SK-N-SH (cell line): ENCODE measurements at regions not wholly inside any gene's neighbourhood (a gene's known extent, or its start where the extent isn't known, plus 50 kb on each side); places are given as distances from the start of the nearest gene placed in this dataset.

ENCODE experiments used
- CTCF ChIA-PET: fragments of 300-600, 350-600 bp; formaldehyde crosslinking; extraction: SDS; loops from one replicate; lab custom pipeline; 2021; lab: Yijun Ruan, JAX
- POLR2A ChIA-PET: fragments of 350-600 bp; sonication (Branson Sonifier 250); formaldehyde crosslinking; extraction: SDS; loops from one replicate; lab custom pipeline; 2020; ENCODE audit warnings: antibody characterized with exemption, inconsistent platforms; lab: Yijun Ruan, JAX
- DNase-seq: peaks from one replicate; pipeline ENCODE4 v3.0.0; 2012
- H2AFZ ChIP-seq: fragments of 200-600 bp; sonication (generic); 2 replicates; pipeline ENCODE4 v1.8.1; 2016; ENCODE audit warnings: antibody characterized with exemption, mild to moderate bottlenecking, low read depth
- H3F3A ChIP-seq: fragments of 200-600 bp; sonication (generic); replicated peaks from 2 replicates; pipeline ENCODE3; 2016; ENCODE audit warnings: antibody characterized with exemption, mild to moderate bottlenecking; ENCODE audit not compliant: insufficient read depth
- H3K27ac ChIP-seq, 2 experiments: fragments of 200-500 bp in 1 of 2; fragments of 200-600 bp in 1 of 2; sonication (Bioruptor generic) in 1 of 2; sonication (generic), shearing (Covaris generic) in 1 of 2; 2 replicates each; pipeline versions ENCODE4 v1.5.1 to v1.6.1; 2014 to 2016; ENCODE audit warnings: low read depth in 2 of 2, inconsistent platforms in 1 of 2, low read length in 1 of 2, mild to moderate bottlenecking in 1 of 2, mixed read lengths in 1 of 2
- H3K27me3 ChIP-seq: fragments of 200-600 bp; sonication (generic), shearing (Covaris generic); 2 replicates; pipeline ENCODE4 v1.6.1; 2016; ENCODE audit warnings: mixed run types; ENCODE audit not compliant: insufficient read depth
- H3K36me3 ChIP-seq, 2 experiments: fragments of 200-500 bp in 1 of 2; fragments of 200-600 bp in 1 of 2; sonication (Bioruptor generic) in 1 of 2; sonication (generic) in 1 of 2; replicated peaks in 1 of 2; 2 replicates each; pipeline versions ENCODE3 to v1.5.1; 2014 to 2016; ENCODE audit warnings: low read length in 1 of 2, mild to moderate bottlenecking in 1 of 2; ENCODE audit not compliant: insufficient read depth in 2 of 2, control insufficient read depth in 1 of 2
- H3K4me1 ChIP-seq, 2 experiments: fragments of 200-500 bp in 1 of 2; fragments of 200-600 bp in 1 of 2; sonication (Bioruptor generic) in 1 of 2; sonication (generic), shearing (Covaris generic) in 1 of 2; 2 replicates each; pipeline versions ENCODE4 v1.5.1 to v1.6.1; 2014 to 2016; ENCODE audit warnings: low read depth in 1 of 2, low read length in 1 of 2, mixed run types in 1 of 2; ENCODE audit not compliant: insufficient read depth in 2 of 2, control insufficient read depth in 1 of 2
- H3K4me2 ChIP-seq: fragments of 200-600 bp; sonication (generic), shearing (Covaris generic); 2 replicates; pipeline ENCODE4 v1.6.1; 2017; ENCODE audit warnings: mixed run types
- H3K4me3 ChIP-seq, 2 experiments: fragments of 200-500 bp in 1 of 2; fragments of 200-600 bp in 1 of 2; sonication (Bioruptor generic) in 1 of 2; sonication (generic), shearing (Covaris generic) in 1 of 2; 2 replicates each; pipeline versions ENCODE4 v1.5.1 to v1.8.1; 2014 to 2016; ENCODE audit warnings: low read depth in 2 of 2, inconsistent platforms in 1 of 2, low read length in 1 of 2, mild to moderate bottlenecking in 1 of 2, mixed read lengths in 1 of 2, moderate library complexity in 1 of 2
- H3K79me2 ChIP-seq: fragments of 200-600 bp; sonication (generic); 2 replicates; pipeline ENCODE4 v1.8.1; 2017; ENCODE audit warnings: mild to moderate bottlenecking; ENCODE audit not compliant: insufficient read depth
- H3K9ac ChIP-seq: fragments of 200-600 bp; sonication (generic); 2 replicates; pipeline ENCODE4 v1.6.1; 2017; ENCODE audit warnings: mixed run types
- H3K9me2 ChIP-seq: fragments of 200-600 bp; sonication (generic); 2 replicates; pipeline ENCODE4 v1.6.1; 2017; ENCODE audit warnings: mixed run types
- H3K9me3 ChIP-seq: fragments of 200-600 bp; sonication (generic); 2 replicates; pipeline ENCODE4 v1.6.1; 2017; ENCODE audit warnings: mixed run types, mild to moderate bottlenecking, moderate library complexity
- H4K20me1 ChIP-seq: fragments of 200-600 bp; sonication (generic); 2 replicates; pipeline ENCODE4 v1.6.1; 2017; ENCODE audit warnings: mild to moderate bottlenecking, mixed run types; ENCODE audit not compliant: insufficient read depth
- CHD2 ChIP-seq: fragments of 150-350 bp; IDR thresholded peaks from 2 replicates; pipeline ENCODE4 v1.6.1; 2018; ENCODE audit warnings: low read length; ENCODE audit not compliant: partially characterized antibody
- EZH2phosphoT487 ChIP-seq: fragments of 200-600 bp; sonication (generic); IDR thresholded peaks from 2 replicates; pipeline ENCODE4 v1.6.1; 2017; ENCODE audit warnings: low read depth, mixed run types, mild to moderate bottlenecking, antibody characterized with exemption, moderate library complexity, borderline replicate concordance
- FOSL2 ChIP-seq: IDR thresholded peaks from 2 replicates; pipeline ENCODE4 v1.4.0; 2012; ENCODE audit warnings: low read depth, mild to moderate bottlenecking, moderate library complexity, borderline replicate concordance
- GATA2 ChIP-seq: sonication (generic); formaldehyde crosslinking; IDR thresholded peaks from 2 replicates; pipeline ENCODE4 v1.5.0; 2020; ENCODE audit warnings: mild to moderate bottlenecking, missing genetic modification reagents
- IRF3 ChIP-seq: fragments of 150-350 bp; IDR thresholded peaks from 2 replicates; pipeline ENCODE4 v1.6.1; 2016; ENCODE audit warnings: mild to moderate bottlenecking, low read depth, low read length
- POLR2AphosphoS5 ChIP-seq: IDR thresholded peaks from 2 replicates; pipeline ENCODE4 v1.6.1; 2012; ENCODE audit warnings: low read depth, low read length
- RAD21 ChIP-seq: IDR thresholded peaks from 2 replicates; pipeline ENCODE4 v1.6.1; 2012; ENCODE audit warnings: mild to moderate bottlenecking, low read length
- RCOR1 ChIP-seq: fragments of 150-350 bp; IDR thresholded peaks from 2 replicates; pipeline ENCODE4 v1.6.1; 2017; ENCODE audit warnings: antibody characterized with exemption, low read length
- REST ChIP-seq: IDR thresholded peaks from 2 replicates; pipeline ENCODE4 v1.6.1; 2012; ENCODE audit warnings: mild to moderate bottlenecking, low read depth, low read length, moderate library complexity
- SIN3A ChIP-seq: IDR thresholded peaks from 2 replicates; pipeline ENCODE4 v1.6.1; 2012; ENCODE audit warnings: low read depth, mild to moderate bottlenecking, low read length, moderate library complexity, borderline replicate concordance
- SMC3 ChIP-seq: IDR thresholded peaks from 2 replicates; pipeline ENCODE4 v1.6.1; 2012; ENCODE audit warnings: low read depth, low read length, improper control_type of control experiment
- WGBS: methylation state at CpG from one replicate; pipeline ENCODE4 v1.1.6; 2017; ENCODE audit warnings: low lambda C conversion rate; 5-methylcytosine and 5-hydroxymethylcytosine counted together
- TF ChIP-seq, protein P1 (sequence below): IDR thresholded peaks from 2 replicates; pipeline ENCODE4 v1.4.0; 2012; ENCODE audit warnings: low read depth
- TF ChIP-seq, protein P2 (sequence below): IDR thresholded peaks from 2 replicates; pipeline ENCODE4 v1.4.0; 2012; ENCODE audit warnings: low read depth, borderline replicate concordance

GRCh38 chr14:103213331-103213730, 90.1 kb downstream of the TNFAIP2 start:
- no peak for DNase-seq
- ChIA-PET CTCF (no interaction called here), POLR2A (no interaction called here)
- Histone ChIP-seq H3K4me1 (no peaks in the 10 kb centered on the region), H3K9ac (no peak overlapping the region), H3F3A (peaks cover 6% of the 10 kb centered on the region), H3K4me2 (no peak overlapping the region), H3K79me2 (no peaks in the 10 kb centered on the region), H3K9me3 (no peaks in the 10 kb centered on the region), H2AFZ (no peak overlapping the region), H3K27me3 (no peaks in the 10 kb centered on the region), H3K9me2 (no peaks in the 10 kb centered on the region), H4K20me1 (no peaks in the 10 kb centered on the region), H3K27ac (no peak overlapping the region), H3K36me3 (no peaks in the 10 kb centered on the region), H3K4me3 (no peak overlapping the region)
- WGBS, result 43% methylated on average over 2 of the region's 2 CpGs
- TF ChIP-seq POLR2AphosphoS5 (no peak), CHD2 (no peak), RCOR1 (no peak), SMC3 (no peak), RAD21 (no peak), GATA2 (CRISPR knock-in tag) (no peak)

DNA sequence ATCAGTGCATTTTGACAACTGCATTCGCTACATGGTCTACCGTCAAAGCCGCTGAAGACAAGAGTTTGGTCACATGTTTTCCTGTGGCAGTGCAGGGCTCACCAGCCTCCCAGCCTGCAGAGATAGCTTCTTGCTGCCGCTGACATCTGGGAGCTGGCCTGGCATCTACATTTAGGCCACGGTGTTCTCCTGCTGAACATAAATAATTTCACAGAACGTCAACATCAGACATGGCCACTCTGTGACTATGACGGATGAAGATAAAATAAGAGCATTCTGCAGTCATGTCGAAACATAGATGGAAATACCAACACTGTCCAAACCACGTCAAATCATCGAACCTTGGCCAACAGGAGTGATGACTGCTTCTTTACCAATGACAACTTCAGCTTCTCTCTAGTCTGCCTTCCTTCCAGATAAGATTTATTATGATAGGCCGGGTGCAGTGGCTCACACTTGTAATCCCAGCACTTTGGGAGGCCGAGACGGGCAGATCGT, 91.2 kb downstream of the TNFAIP2 start:
- Histone ChIP-seq H3F3A (no peaks in the 10 kb centered on the region), H3K27ac (no peak overlapping the region), H3K9ac (no peak overlapping the region), H3K4me1 (no peaks in the 10 kb centered on the region), H3K79me2 (no peaks in the 10 kb centered on the region), H3K27me3 (no peaks in the 10 kb centered on the region), H3K4me2 (no peak overlapping the region), H2AFZ (no peak overlapping the region), H3K4me3 (no peak overlapping the region), H3K9me2 (no peaks in the 10 kb centered on the region), H3K9me3 (no peaks in the 10 kb centered on the region), H4K20me1 (no peaks in the 10 kb centered on the region), H3K36me3 (no peaks in the 10 kb centered on the region)
- DNase-seq, result no peak
- POLR2A ChIA-PET, result no interaction called here
- 81% methylated on average over 14 of the region's 14 CpGs for WGBS
- no peak for TF ChIP-seq EZH2phosphoT487
- TF ChIP-seq SIN3A, result no peak
- TF ChIP-seq FOSL2, result no peak
- no peak for TF ChIP-seq IRF3
- TF ChIP-seq, protein P1, sequence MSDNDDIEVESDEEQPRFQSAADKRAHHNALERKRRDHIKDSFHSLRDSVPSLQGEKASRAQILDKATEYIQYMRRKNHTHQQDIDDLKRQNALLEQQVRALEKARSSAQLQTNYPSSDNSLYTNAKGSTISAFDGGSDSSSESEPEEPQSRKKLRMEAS, result no peak
- TF ChIP-seq, protein P2, sequence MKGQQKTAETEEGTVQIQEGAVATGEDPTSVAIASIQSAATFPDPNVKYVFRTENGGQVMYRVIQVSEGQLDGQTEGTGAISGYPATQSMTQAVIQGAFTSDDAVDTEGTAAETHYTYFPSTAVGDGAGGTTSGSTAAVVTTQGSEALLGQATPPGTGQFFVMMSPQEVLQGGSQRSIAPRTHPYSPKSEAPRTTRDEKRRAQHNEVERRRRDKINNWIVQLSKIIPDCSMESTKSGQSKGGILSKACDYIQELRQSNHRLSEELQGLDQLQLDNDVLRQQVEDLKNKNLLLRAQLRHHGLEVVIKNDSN, result no peak
- TF ChIP-seq REST, result no peak
- no peak for TF ChIP-seq RCOR1
- CTCF ChIA-PET, result interaction anchor here (1.0 to 1.6 kb wide), 2 partner anchors 12 to 84 kb away, joined by 3 to 5 read pairs; no protein-coding TSS in a partner anchor
